Spleen (tissue), 7 donors: ENCODE measurements at regions not wholly inside any gene's neighbourhood (a gene's known extent, or its start where the extent isn't known, plus 50 kb on each side); places are given as distances from the start of the nearest gene placed in this dataset.

ENCODE experiments used
- POLR2A ChIP-seq, 3 donors: fragments of 450-650 bp; IDR thresholded peaks; one replicate each; pipeline ENCODE4 v1.5.1; 2017; ENCODE audit warnings: antibody characterized with exemption in 3 of 3, mild to moderate bottlenecking in 1 of 3
- POLR2AphosphoS5 ChIP-seq, 3 donors: sonication (generic); formaldehyde crosslinking; IDR thresholded peaks; one replicate each; pipeline ENCODE4 v1.5.1; 2017; ENCODE audit warnings: antibody characterized with exemption in 3 of 3
- TF ChIP-seq, protein P1 (sequence below), 11 experiments: fragments of 200-600 bp in 7 of 11; fragments of 450-650 bp in 4 of 11; sonication (generic) in 4 of 11; IDR thresholded peaks in 8 of 11; conservative IDR thresholded peaks in 3 of 11; 1 replicate in 7 of 11; 2 replicates in 4 of 11; pipeline versions ENCODE4 v1.4.0 to v1.8.0; 2016 to 2021; ENCODE audit warnings: antibody characterized with exemption in 11 of 11, inconsistent platforms in 4 of 11, mild to moderate bottlenecking in 1 of 11
- donor health status: DM: no; HTN: no; CAD: no; lungs with moderate emphysema.
- donor health status: DM: no; HTN: no; CAD: no.
- donor health status: DM: no; HTN: no; CAD: no.

- TF ChIP-seq, protein P1, sequence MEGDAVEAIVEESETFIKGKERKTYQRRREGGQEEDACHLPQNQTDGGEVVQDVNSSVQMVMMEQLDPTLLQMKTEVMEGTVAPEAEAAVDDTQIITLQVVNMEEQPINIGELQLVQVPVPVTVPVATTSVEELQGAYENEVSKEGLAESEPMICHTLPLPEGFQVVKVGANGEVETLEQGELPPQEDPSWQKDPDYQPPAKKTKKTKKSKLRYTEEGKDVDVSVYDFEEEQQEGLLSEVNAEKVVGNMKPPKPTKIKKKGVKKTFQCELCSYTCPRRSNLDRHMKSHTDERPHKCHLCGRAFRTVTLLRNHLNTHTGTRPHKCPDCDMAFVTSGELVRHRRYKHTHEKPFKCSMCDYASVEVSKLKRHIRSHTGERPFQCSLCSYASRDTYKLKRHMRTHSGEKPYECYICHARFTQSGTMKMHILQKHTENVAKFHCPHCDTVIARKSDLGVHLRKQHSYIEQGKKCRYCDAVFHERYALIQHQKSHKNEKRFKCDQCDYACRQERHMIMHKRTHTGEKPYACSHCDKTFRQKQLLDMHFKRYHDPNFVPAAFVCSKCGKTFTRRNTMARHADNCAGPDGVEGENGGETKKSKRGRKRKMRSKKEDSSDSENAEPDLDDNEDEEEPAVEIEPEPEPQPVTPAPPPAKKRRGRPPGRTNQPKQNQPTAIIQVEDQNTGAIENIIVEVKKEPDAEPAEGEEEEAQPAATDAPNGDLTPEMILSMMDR (IDR thresholded peaks at IDR 0.05 in 8 of 11, conservative IDR thresholded peaks at IDR 0.05 in 3 of 11): no peak
- no peak for TF ChIP-seq POLR2A (IDR thresholded peaks at IDR 0.05)
- TF ChIP-seq POLR2AphosphoS5 (IDR thresholded peaks at IDR 0.05): no peak
These were observed 881.8 kb upstream of the ID2 start for GRCh38 chr2:7800031-7800430.
